GM13977 (cell line): ENCODE measurements at regions not wholly inside any gene's neighbourhood (a gene's known extent, or its start where the extent isn't known, plus 50 kb on each side); places are given as distances from the start of the nearest gene placed in this dataset.
A peak's percentile ranks its signal among the peaks of the same experiment; 100 is the strongest.

ENCODE experiments used
- DNase-seq: peaks from one replicate; pipeline ENCODE4 v3.0.0; 2012; ENCODE audit warnings: low spot score
- in situ Hi-C: fragments of 300-500 bp; cut with MboI; formaldehyde crosslinking; loops from one replicate; pipeline ENCODE4 v1.12.0; 2022; ENCODE audit warnings: low sequenced_read_pairs, low pct_unique_long_range_greater_than_20kb, mixed read lengths, inconsistent platforms; ENCODE audit not compliant: unreplicated experiment
- TF ChIP-seq, protein P1 (sequence below): IDR thresholded peaks from 2 replicates; pipeline ENCODE4 v1.5.1; 2012; ENCODE audit warnings: mild to moderate bottlenecking, control low read depth; ENCODE audit not compliant: insufficient read depth; ENCODE audit errors: extremely low read depth, missing control alignments

DNA sequence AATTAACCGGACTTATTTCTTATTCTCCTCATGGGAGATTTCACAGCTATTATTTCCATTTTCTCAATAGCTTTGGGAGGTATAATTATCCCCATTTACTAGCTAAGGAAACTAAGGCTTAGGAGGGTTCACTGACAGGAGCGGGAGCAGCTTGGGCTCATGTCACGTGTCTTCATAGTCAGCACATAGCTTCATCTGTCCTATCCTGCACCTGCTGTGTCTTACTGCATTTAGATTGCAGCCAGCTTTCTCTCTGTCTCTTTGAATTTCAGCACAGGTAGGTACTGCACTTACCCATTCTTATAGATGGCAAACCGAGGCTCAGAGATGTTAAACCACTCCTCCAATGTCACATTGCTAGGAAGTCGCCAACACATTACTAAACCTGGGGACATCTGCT is 839.9 kb downstream of the MAFB start:
- in situ Hi-C loops, result no loop called here
- no peak for DNase-seq
- TF ChIP-seq, protein P1, sequence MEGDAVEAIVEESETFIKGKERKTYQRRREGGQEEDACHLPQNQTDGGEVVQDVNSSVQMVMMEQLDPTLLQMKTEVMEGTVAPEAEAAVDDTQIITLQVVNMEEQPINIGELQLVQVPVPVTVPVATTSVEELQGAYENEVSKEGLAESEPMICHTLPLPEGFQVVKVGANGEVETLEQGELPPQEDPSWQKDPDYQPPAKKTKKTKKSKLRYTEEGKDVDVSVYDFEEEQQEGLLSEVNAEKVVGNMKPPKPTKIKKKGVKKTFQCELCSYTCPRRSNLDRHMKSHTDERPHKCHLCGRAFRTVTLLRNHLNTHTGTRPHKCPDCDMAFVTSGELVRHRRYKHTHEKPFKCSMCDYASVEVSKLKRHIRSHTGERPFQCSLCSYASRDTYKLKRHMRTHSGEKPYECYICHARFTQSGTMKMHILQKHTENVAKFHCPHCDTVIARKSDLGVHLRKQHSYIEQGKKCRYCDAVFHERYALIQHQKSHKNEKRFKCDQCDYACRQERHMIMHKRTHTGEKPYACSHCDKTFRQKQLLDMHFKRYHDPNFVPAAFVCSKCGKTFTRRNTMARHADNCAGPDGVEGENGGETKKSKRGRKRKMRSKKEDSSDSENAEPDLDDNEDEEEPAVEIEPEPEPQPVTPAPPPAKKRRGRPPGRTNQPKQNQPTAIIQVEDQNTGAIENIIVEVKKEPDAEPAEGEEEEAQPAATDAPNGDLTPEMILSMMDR, result no peak

DNA sequence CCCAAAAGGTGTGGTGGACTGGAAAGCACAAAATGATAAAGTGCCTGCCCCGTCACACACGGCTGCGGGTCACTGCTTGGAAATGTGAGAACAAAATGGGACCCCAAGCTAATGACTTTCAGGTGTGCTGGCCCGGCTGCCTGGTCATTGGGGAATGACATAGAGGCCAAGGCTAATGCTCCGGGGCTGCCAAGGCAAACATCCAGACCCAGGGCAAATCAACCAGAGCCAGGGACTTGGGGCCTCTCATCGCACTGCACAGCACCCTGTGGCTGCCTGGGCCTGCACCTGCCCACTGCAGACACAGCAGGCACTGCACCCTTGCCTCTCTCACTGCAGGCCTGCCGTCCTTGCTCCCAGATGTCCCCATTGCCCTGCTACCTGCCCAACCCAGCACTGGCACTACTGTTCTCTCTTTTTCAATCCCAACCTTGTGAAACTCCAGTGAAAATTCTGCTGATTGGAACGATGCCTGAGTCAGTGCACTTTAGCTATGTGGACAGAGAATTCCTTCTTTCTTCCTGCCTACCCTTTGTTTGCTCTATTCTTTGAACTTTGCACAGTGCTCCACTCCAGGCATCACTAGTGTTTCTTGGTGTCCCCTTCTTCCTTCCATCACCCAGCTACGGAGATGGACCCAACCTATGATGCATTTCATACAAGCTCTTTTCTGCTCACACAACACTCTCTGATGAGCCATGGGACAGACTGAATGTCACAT is 849.5 kb downstream of the MAFB start:
- in situ Hi-C loops, result no loop called here
- TF ChIP-seq, protein P1, result no peak
- DNase-seq, result no peak

DNA sequence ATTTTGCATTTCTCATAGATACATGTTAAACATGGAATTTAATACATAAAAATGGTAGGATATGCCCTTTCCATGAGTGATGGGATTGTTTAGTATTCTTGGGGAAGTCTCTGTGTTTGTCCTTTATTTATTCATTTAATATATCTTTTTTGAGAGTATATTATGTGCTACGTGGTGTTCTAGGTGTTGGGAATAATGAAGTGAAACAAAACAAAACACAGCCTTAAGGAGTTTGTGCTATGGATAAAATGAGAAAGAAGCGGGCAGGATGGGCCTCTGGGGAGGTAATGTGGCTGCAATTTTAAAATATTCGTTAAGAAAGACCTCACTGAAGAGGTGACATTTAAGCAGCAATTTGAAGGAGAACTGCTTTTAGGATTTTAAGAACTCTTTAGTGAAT is 851.5 kb downstream of the MAFB start:
- TF ChIP-seq, protein P1, result no peak
- no peak for DNase-seq
- in situ Hi-C loops, result no loop called here

DNA sequence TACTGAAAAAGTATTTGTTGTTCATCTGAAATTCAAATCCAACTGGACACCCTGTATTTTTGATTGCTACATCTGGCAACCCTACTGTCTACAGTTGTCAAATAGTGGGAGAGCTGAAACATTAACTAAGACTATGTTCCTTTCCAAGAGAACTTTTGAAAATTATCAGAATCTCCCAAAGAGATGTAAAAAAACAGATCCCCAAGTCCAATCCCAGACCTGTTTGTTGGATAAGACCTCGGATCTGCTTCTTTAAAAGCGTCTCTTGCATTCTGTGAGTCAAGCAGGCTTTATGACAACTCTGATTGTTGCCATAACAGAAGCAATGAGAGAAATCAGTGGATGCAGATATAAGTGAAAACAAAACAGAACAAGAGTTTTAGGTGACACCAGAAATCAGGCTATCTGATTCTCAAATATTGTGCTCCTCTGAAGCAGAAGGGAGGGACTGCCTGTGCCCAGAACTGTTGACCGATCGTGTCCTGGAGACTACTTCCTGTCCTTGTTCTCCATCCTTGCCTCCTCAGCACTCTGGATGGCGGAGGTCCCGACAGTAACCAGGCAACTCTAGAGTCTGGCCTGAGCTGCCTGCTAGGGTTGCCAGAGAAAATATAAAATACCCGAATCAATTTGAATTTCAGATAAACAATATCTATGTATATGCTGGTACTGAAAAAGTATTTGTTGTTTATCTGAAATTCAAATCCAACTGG is 853.8 kb downstream of the MAFB start:
- DNase-seq, result no peak
- TF ChIP-seq, protein P1, result no peak
- in situ Hi-C loops, result no loop called here

DNA sequence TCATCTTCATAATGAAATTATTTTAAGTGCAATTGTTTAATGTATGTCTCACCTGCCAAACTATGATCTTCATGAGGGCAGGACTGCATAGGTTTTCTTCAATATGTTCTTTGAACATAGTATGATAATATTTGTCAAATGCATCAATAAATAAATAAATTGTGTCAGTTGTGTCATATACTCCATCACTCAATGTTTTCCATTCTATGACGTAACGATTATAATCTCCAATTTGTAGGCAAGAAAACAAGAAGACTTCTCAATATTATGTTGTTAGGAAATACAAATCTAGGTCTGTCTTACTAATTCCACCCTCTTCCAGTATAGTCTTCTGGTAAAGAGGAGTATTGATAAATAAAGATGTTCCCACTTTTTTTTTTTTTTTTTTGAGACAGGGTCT is 858.1 kb downstream of the MAFB start:
- in situ Hi-C loops, result no loop called here
- TF ChIP-seq, protein P1, result no peak
- no peak for DNase-seq

DNA sequence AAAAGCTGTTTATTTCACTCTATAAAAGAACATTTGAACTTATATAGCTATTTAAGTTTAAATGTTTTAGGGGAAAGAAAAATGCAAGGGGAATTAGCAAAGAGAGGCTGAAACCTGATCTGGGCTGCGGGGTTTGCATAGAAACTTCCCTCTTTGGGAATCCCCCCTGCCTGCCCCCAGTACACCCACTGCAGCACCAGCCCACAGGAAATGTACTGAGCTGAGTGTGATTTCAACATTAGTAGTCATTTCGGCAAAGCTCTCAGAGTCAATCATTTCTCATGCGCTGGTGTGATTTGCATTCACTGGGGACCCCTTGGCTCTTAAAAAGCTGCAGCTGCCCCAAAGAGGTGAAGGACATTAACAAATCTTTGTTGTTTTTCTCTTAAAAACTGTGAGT is 859.4 kb downstream of the MAFB start:
- TF ChIP-seq, protein P1, result no peak
- peak; percentile 63 for DNase-seq
- in situ Hi-C loops, result no loop called here
